ENCODE measurements at regions not wholly inside any gene's neighbourhood (a gene's known extent, or its start where the extent isn't known, plus 50 kb on each side); places are given as distances from the start of the nearest gene placed in this dataset.

DNA sequence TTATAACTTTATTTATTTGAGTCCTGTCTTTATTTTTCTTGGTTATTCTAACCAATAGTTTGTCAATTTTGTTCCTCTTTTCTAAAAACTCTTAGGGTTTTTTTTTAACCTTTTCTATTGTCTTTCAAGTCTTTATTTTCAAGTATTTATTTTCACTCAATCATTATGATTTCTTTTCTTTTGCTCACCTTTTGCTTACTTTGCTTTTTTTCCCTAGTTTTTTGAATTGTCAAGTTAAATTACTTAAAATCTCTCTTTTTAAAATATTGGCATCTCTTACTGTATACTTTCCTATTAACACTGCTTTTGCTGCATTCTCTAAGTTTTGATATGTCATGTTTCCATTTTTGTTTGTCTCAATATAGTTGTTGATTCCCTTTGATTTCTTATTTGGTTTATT lies 396.8 kb upstream of the CCDC179 start:
- no peak overlapping the region for H3K9ac ChIP-seq (ENCODE audit: low read depth, low read length, poor library complexity)
- no peaks in the 10 kb centered on the region for H3K36me3 ChIP-seq (replicated peaks in 1 of 2; ENCODE audit: control insufficient read depth in 2 of 2, insufficient read depth in 2 of 2, low read length in 2 of 2)
- no peak overlapping the region for H3K27ac ChIP-seq (replicated peaks; ENCODE audit: low read length)
- no peak overlapping the region for H3K23ac ChIP-seq (ENCODE audit: low read depth, low read length, poor library complexity)
- no peaks in the 10 kb centered on the region for H3K79me1 ChIP-seq (ENCODE audit: low read depth, low read length)
- H2BK5ac ChIP-seq (ENCODE audit: low read length): no peak overlapping the region
- H3K18ac ChIP-seq (ENCODE audit: low read length): no peak overlapping the region
- no peak overlapping the region for H2AFZ ChIP-seq (ENCODE audit: low read length)
- H4K91ac ChIP-seq (ENCODE audit: low read depth, low read length, poor library complexity): no peak overlapping the region
- H3K4me2 ChIP-seq (ENCODE audit: insufficient read depth, low read length, poor library complexity, severe bottlenecking): no peak overlapping the region
- DNase-seq (ENCODE audit: low spot score): no peak
- no peak overlapping the region for H2BK15ac ChIP-seq (ENCODE audit: low read length)
- no peaks in the 10 kb centered on the region for H3K4me1 ChIP-seq (ENCODE audit: control insufficient read depth in 2 of 2, insufficient read depth in 1 of 2, low read depth in 1 of 2, low read length in 2 of 2)
- H2BK120ac ChIP-seq (ENCODE audit: low read depth, low read length): no peak overlapping the region
- no peaks in the 10 kb centered on the region for H3K9me3 ChIP-seq (replicated peaks in 1 of 2; ENCODE audit: control insufficient read depth in 2 of 2, insufficient read depth in 1 of 2, low read depth in 1 of 2, low read length in 2 of 2)
- H3K4ac ChIP-seq (ENCODE audit: low read length): no peak overlapping the region
- no peak overlapping the region for H2BK12ac ChIP-seq (ENCODE audit: low read length)
- H4K8ac ChIP-seq (ENCODE audit: low read depth, low read length): no peak overlapping the region
- H3K4me3 ChIP-seq (ENCODE audit: low read length in 2 of 2): no peak overlapping the region
- no peak overlapping the region for H2AK5ac ChIP-seq (ENCODE audit: low read depth, low read length)
- H3K14ac ChIP-seq (ENCODE audit: low read length): no peak overlapping the region
- H3K27me3 ChIP-seq (ENCODE audit: control insufficient read depth in 3 of 3, insufficient read depth in 3 of 3, low read depth in 1 of 3, low read length in 3 of 3): no peaks in the 10 kb centered on the region

DNA sequence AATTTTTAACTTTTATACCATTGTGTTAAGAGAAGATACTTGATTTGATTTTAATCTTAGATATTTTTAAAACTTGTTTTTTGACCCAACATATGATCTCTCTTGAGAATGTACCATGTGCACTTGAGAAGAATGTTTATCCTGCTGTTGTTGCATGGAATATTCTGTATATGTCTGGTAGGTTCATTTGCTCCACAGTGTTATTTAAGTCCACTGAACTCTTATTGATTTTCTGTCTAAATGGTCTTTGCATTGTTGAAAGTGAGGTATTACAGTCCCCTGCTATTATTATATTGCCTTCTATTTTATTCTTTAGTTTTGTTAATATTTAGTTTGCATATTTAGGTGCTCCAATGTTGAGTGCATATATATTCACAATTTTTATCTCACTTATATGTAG lies 397.3 kb upstream of the CCDC179 start:
- Histone ChIP-seq H3K18ac (ENCODE audit: low read length) (no peak overlapping the region), H3K4me3 (ENCODE audit: low read length in 2 of 2) (no peak overlapping the region), H3K9ac (ENCODE audit: low read depth, low read length, poor library complexity) (no peak overlapping the region), H3K36me3 (replicated peaks in 1 of 2; ENCODE audit: control insufficient read depth in 2 of 2, insufficient read depth in 2 of 2, low read length in 2 of 2) (no peaks in the 10 kb centered on the region), H3K27ac (replicated peaks; ENCODE audit: low read length) (no peak overlapping the region), H3K4me2 (ENCODE audit: insufficient read depth, low read length, poor library complexity, severe bottlenecking) (no peak overlapping the region), H3K14ac (ENCODE audit: low read length) (no peak overlapping the region), H3K27me3 (ENCODE audit: control insufficient read depth in 3 of 3, insufficient read depth in 3 of 3, low read depth in 1 of 3, low read length in 3 of 3) (no peaks in the 10 kb centered on the region), H3K23ac (ENCODE audit: low read depth, low read length, poor library complexity) (no peak overlapping the region), H2BK120ac (ENCODE audit: low read depth, low read length) (no peak overlapping the region), H3K4me1 (ENCODE audit: control insufficient read depth in 2 of 2, insufficient read depth in 1 of 2, low read depth in 1 of 2, low read length in 2 of 2) (no peaks in the 10 kb centered on the region), H4K8ac (ENCODE audit: low read depth, low read length) (no peak overlapping the region), H4K91ac (ENCODE audit: low read depth, low read length, poor library complexity) (no peak overlapping the region), H2BK5ac (ENCODE audit: low read length) (no peak overlapping the region), H2BK12ac (ENCODE audit: low read length) (no peak overlapping the region), H3K9me3 (replicated peaks in 1 of 2; ENCODE audit: control insufficient read depth in 2 of 2, insufficient read depth in 1 of 2, low read depth in 1 of 2, low read length in 2 of 2) (no peaks in the 10 kb centered on the region), H2AFZ (ENCODE audit: low read length) (no peak overlapping the region), H3K79me1 (ENCODE audit: low read depth, low read length) (no peaks in the 10 kb centered on the region), H3K4ac (ENCODE audit: low read length) (no peak overlapping the region), H2BK15ac (ENCODE audit: low read length) (no peak overlapping the region), H2AK5ac (ENCODE audit: low read depth, low read length) (no peak overlapping the region)
- DNase-seq (ENCODE audit: low spot score): no peak

DNA sequence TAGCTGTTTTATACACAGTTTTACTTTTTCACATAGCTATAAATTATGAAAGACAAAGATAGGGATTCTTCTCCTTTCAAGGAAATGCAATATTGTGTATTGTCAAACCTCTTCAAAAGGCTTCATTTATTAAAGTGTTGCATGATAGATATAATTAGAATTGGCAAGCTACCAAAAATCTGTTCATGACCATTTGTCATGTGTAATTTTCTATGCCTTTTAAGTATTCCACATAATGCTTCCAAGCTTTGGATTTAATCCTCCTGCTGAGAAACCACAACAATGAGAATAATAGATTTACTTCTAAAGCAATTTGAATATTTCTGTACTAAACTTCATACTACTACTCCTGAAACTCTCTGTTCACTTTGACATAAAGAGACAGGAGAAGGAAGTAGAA lies 403.2 kb upstream of the CCDC179 start:
- DNase-seq (ENCODE audit: low spot score): no peak
- H4K8ac ChIP-seq (ENCODE audit: low read depth, low read length): no peak overlapping the region
- H2BK5ac ChIP-seq (ENCODE audit: low read length): no peak overlapping the region
- no peak overlapping the region for H2AK5ac ChIP-seq (ENCODE audit: low read depth, low read length)
- H3K4me1 ChIP-seq (ENCODE audit: control insufficient read depth in 2 of 2, insufficient read depth in 1 of 2, low read depth in 1 of 2, low read length in 2 of 2): no peaks in the 10 kb centered on the region
- no peak overlapping the region for H3K23ac ChIP-seq (ENCODE audit: low read depth, low read length, poor library complexity)
- H3K36me3 ChIP-seq (replicated peaks in 1 of 2; ENCODE audit: control insufficient read depth in 2 of 2, insufficient read depth in 2 of 2, low read length in 2 of 2): no peaks in the 10 kb centered on the region
- H3K9ac ChIP-seq (ENCODE audit: low read depth, low read length, poor library complexity): no peak overlapping the region
- no peak overlapping the region for H2BK12ac ChIP-seq (ENCODE audit: low read length)
- no peaks in the 10 kb centered on the region for H3K27me3 ChIP-seq (ENCODE audit: control insufficient read depth in 3 of 3, insufficient read depth in 3 of 3, low read depth in 1 of 3, low read length in 3 of 3)
- no peak overlapping the region for H3K4ac ChIP-seq (ENCODE audit: low read length)
- no peak overlapping the region for H2BK120ac ChIP-seq (ENCODE audit: low read depth, low read length)
- no peak overlapping the region for H4K91ac ChIP-seq (ENCODE audit: low read depth, low read length, poor library complexity)
- H3K4me2 ChIP-seq (ENCODE audit: insufficient read depth, low read length, poor library complexity, severe bottlenecking): no peak overlapping the region
- no peak overlapping the region for H2AFZ ChIP-seq (ENCODE audit: low read length)
- H3K27ac ChIP-seq (replicated peaks; ENCODE audit: low read length): no peak overlapping the region
- no peak overlapping the region for H3K4me3 ChIP-seq (ENCODE audit: low read length in 2 of 2)
- H3K18ac ChIP-seq (ENCODE audit: low read length): no peak overlapping the region
- no peak overlapping the region for H3K14ac ChIP-seq (ENCODE audit: low read length)
- no peaks in the 10 kb centered on the region for H3K9me3 ChIP-seq (replicated peaks in 1 of 2; ENCODE audit: control insufficient read depth in 2 of 2, insufficient read depth in 1 of 2, low read depth in 1 of 2, low read length in 2 of 2)
- H3K79me1 ChIP-seq (ENCODE audit: low read depth, low read length): peaks cover 2% of the 10 kb centered on the region
- no peak overlapping the region for H2BK15ac ChIP-seq (ENCODE audit: low read length)

DNA sequence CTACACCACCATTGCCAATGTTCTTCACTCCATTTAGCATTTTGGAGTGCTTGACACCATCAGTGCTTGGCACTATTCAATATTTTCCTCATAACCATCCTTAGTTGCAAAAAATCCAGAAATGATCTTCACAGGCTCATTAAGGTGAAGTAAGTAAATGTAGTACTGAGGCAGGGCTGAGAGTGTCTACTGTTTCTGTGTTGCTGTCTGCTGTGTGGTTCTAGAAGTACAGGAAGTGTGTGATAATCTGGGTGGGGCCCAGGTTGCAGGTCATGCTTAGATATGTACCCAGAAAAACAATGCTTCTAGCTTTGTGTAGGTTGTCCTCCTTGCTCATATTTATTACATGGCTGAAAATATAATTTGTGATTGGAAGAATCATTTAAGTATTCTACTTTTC lies 411.8 kb upstream of the CCDC179 start:
- Histone ChIP-seq H3K4me3 (ENCODE audit: low read length in 2 of 2) (no peak overlapping the region), H2BK120ac (ENCODE audit: low read depth, low read length) (no peak overlapping the region), H2AFZ (ENCODE audit: low read length) (no peak overlapping the region), H3K18ac (ENCODE audit: low read length) (no peak overlapping the region), H3K4me1 (ENCODE audit: control insufficient read depth in 2 of 2, insufficient read depth in 1 of 2, low read depth in 1 of 2, low read length in 2 of 2) (no peaks in the 10 kb centered on the region), H3K14ac (ENCODE audit: low read length) (no peak overlapping the region), H3K4me2 (ENCODE audit: insufficient read depth, low read length, poor library complexity, severe bottlenecking) (no peak overlapping the region), H4K8ac (ENCODE audit: low read depth, low read length) (no peak overlapping the region), H3K27ac (replicated peaks; ENCODE audit: low read length) (no peak overlapping the region), H2BK15ac (ENCODE audit: low read length) (no peak overlapping the region), H3K27me3 (ENCODE audit: control insufficient read depth in 3 of 3, insufficient read depth in 3 of 3, low read depth in 1 of 3, low read length in 3 of 3) (no peaks in the 10 kb centered on the region), H3K9ac (ENCODE audit: low read depth, low read length, poor library complexity) (no peak overlapping the region), H3K23ac (ENCODE audit: low read depth, low read length, poor library complexity) (no peak overlapping the region), H2BK12ac (ENCODE audit: low read length) (no peak overlapping the region), H3K36me3 (replicated peaks in 1 of 2; ENCODE audit: control insufficient read depth in 2 of 2, insufficient read depth in 2 of 2, low read length in 2 of 2) (no peaks in the 10 kb centered on the region), H4K91ac (ENCODE audit: low read depth, low read length, poor library complexity) (no peak overlapping the region), H3K79me1 (ENCODE audit: low read depth, low read length) (no peaks in the 10 kb centered on the region), H2BK5ac (ENCODE audit: low read length) (no peak overlapping the region), H3K9me3 (replicated peaks in 1 of 2; ENCODE audit: control insufficient read depth in 2 of 2, insufficient read depth in 1 of 2, low read depth in 1 of 2, low read length in 2 of 2) (no peaks in the 10 kb centered on the region), H2AK5ac (ENCODE audit: low read depth, low read length) (no peak overlapping the region), H3K4ac (ENCODE audit: low read length) (no peak overlapping the region)
- no peak for DNase-seq (ENCODE audit: low spot score)
